Uterus (tissue), 3 donors: ENCODE measurements at regions not wholly inside any gene's neighbourhood (a gene's known extent, or its start where the extent isn't known, plus 50 kb on each side); places are given as distances from the start of the nearest gene placed in this dataset.
"Not testable (repeated sequence)": the region's sequence is repeated elsewhere in the genome, so short reads cannot be mapped to it uniquely, and the experiment has no call there.

Experiments
- DNase-seq, 2 donors: peaks; one replicate each; pipeline ENCODE4 v3.0.0-alpha.2; 2019 to 2020
- H3K27ac ChIP-seq, 2 donors: fragments of 200-600 bp; sonication (generic); 1 replicate in 1 of 2; 2 replicates in 1 of 2; pipeline ENCODE4 v1.5.1; 2016 to 2018
- H3K27me3 ChIP-seq, 2 donors: fragments of 200-600 bp; sonication (generic); one replicate each; pipeline ENCODE4 v1.5.1; 2018 to 2019; ENCODE audit warnings: control low read depth in 1 of 2
- H3K36me3 ChIP-seq, 2 donors: fragments of 200-600 bp; sonication (generic); one replicate each; pipeline ENCODE4 v1.5.1; 2019; ENCODE audit warnings: control low read depth in 1 of 2
- H3K4me1 ChIP-seq, 2 donors: fragments of 200-600 bp; sonication (generic); one replicate each; pipeline ENCODE4 v1.5.1; 2018 to 2019; ENCODE audit warnings: control low read depth in 1 of 2
- H3K4me3 ChIP-seq, 2 donors: fragments of 200-600 bp; sonication (generic); 1 replicate in 1 of 2; 2 replicates in 1 of 2; pipeline ENCODE4 v1.5.1; 2018 to 2019; ENCODE audit warnings: mild to moderate bottlenecking in 1 of 2
- H3K9me3 ChIP-seq, 2 donors: fragments of 200-600 bp; sonication (generic); one replicate each; pipeline ENCODE4 v1.5.1; 2019; ENCODE audit warnings: control low read depth in 1 of 2
- CTCF ChIP-seq, 4 experiments: fragments of 200-600 bp in 2 of 4; fragments of 450-650 bp in 2 of 4; sonication (generic) in 2 of 4; IDR thresholded peaks; one replicate each; pipeline ENCODE4 v1.5.1; 2016 to 2019; ENCODE audit warnings: antibody characterized with exemption in 4 of 4, mild to moderate bottlenecking in 2 of 4, moderate library complexity in 1 of 4
- POLR2A ChIP-seq, 2 donors: fragments of 450-650 bp; IDR thresholded peaks; one replicate each; pipeline ENCODE4 v1.6.1; 2016; ENCODE audit warnings: antibody characterized with exemption in 2 of 2, mild to moderate bottlenecking in 1 of 2, moderate library complexity in 1 of 2
- intact Hi-C: fragments of 100-400 bp; cut with DNase I; formaldehyde crosslinking; loops from one replicate; pipeline ENCODE4 v1.15.1; 2023; ENCODE audit warnings: low total_unique reads
- donor health status: DM: yes; HTN: yes; CAD: no.

- H3K4me3 ChIP-seq = no peak overlapping the region
- DNase-seq = no peak
- H3K36me3 ChIP-seq = no peaks in the 10 kb centered on the region
- no peak overlapping the region for H3K27ac ChIP-seq
- no peaks in the 10 kb centered on the region for H3K4me1 ChIP-seq
- H3K27me3 ChIP-seq = no peaks in the 10 kb centered on the region
- intact Hi-C loops = no loop called here
- H3K9me3 ChIP-seq = no peaks in the 10 kb centered on the region
- TF ChIP-seq POLR2A (IDR thresholded peaks at IDR 0.05) (no peak), CTCF (IDR thresholded peaks at IDR 0.05) (no peak)
Measured at GRCh38 chr2:210762604-210763588, 206.5 kb downstream of the CPS1 start.

GRCh38 chr2:210768329-210768910 lies 212.0 kb downstream of the CPS1 start:
- no peak overlapping the region for H3K27ac ChIP-seq
- no peaks in the 10 kb centered on the region for H3K4me1 ChIP-seq
- no peak for DNase-seq
- H3K36me3 ChIP-seq = no peaks in the 10 kb centered on the region
- intact Hi-C loops = no loop called here
- no peaks in the 10 kb centered on the region for H3K27me3 ChIP-seq
- no peak overlapping the region for H3K4me3 ChIP-seq
- no peak for TF ChIP-seq POLR2A (IDR thresholded peaks at IDR 0.05)
- no peak for TF ChIP-seq CTCF (IDR thresholded peaks at IDR 0.05)
- no peaks in the 10 kb centered on the region for H3K9me3 ChIP-seq

- Histone ChIP-seq H3K27ac (no peak overlapping the region), H3K4me1 (no peaks in the 10 kb centered on the region), H3K27me3 (no peaks in the 10 kb centered on the region), H3K9me3 (no peaks in the 10 kb centered on the region), H3K4me3 (no peak overlapping the region), H3K36me3 (no peaks in the 10 kb centered on the region)
- TF ChIP-seq POLR2A (IDR thresholded peaks at IDR 0.05) = no peak
- no peak for TF ChIP-seq CTCF (IDR thresholded peaks at IDR 0.05)
- DNase-seq = no peak
- intact Hi-C loops = no loop called here
Measured at GRCh38 chr2:210776756-210777155, 220.4 kb downstream of the CPS1 start.

- TF ChIP-seq POLR2A (IDR thresholded peaks at IDR 0.05) (no peak), CTCF (IDR thresholded peaks at IDR 0.05) (no peak)
- DNase-seq = no peak
- intact Hi-C loops = no loop called here
- Histone ChIP-seq H3K27me3 (no peaks in the 10 kb centered on the region), H3K4me1 (no peaks in the 10 kb centered on the region), H3K36me3 (no peaks in the 10 kb centered on the region), H3K9me3 (no peaks in the 10 kb centered on the region), H3K27ac (no peak overlapping the region), H3K4me3 (no peak overlapping the region)
Measured at GRCh38 chr2:210782222-210782621, 225.8 kb downstream of the CPS1 start.

- H3K27me3 ChIP-seq, H3K9me3 ChIP-seq, H3K36me3 ChIP-seq, DNase-seq, H3K4me1 ChIP-seq, H3K4me3 ChIP-seq, H3K27ac ChIP-seq, intact Hi-C loops: not testable (repeated sequence)
Measured at GRCh38 chr2:210787831-210788230, 231.4 kb downstream of the CPS1 start.
